Upper lobe of left lung (tissue), 6 donors: ENCODE measurements at regions not wholly inside any gene's neighbourhood (a gene's known extent, or its start where the extent isn't known, plus 50 kb on each side); places are given as distances from the start of the nearest gene placed in this dataset.

ENCODE experiments used
- ATAC-seq, 2 donors: fragments of 200-7000 bp; cut with Tn5 transposase; one replicate each; pipeline ENCODE4 v1.9.1; 2022; ENCODE audit warnings: mild to moderate bottlenecking in 2 of 2, moderate library complexity in 2 of 2; ENCODE audit not compliant: low FRiP score in 2 of 2
- DNase-seq, 2 donors: peaks; one replicate each; pipeline ENCODE4 v3.0.0-alpha.2; 2019 to 2020
- H3K27ac ChIP-seq, 4 donors: fragments of 200-600 bp; sonication (generic); one replicate each; pipeline ENCODE4 v1.5.1; 2016 to 2019
- H3K27me3 ChIP-seq, 4 donors: fragments of 200-600 bp; sonication (generic); one replicate each; pipeline ENCODE4 v1.5.1; 2017 to 2019
- H3K36me3 ChIP-seq, 4 donors: fragments of 200-600 bp; sonication (generic); one replicate each; pipeline ENCODE4 v1.5.1; 2016 to 2019
- H3K4me1 ChIP-seq, 4 donors: fragments of 200-600 bp; sonication (generic); one replicate each; pipeline ENCODE4 v1.5.1; 2018 to 2019
- H3K4me3 ChIP-seq, 4 donors: fragments of 200-600 bp; sonication (generic); one replicate each; pipeline ENCODE4 v1.5.1; 2017 to 2019; ENCODE audit warnings: mild to moderate bottlenecking in 2 of 4, moderate library complexity in 1 of 4
- H3K9me3 ChIP-seq, 4 donors: fragments of 200-600 bp; sonication (generic); one replicate each; pipeline ENCODE4 v1.5.1; 2018 to 2019
- EP300 ChIP-seq, 4 donors: sonication (generic); formaldehyde crosslinking; IDR thresholded peaks; one replicate each; pipeline ENCODE4 v1.5.1; 2017; ENCODE audit warnings: antibody characterized with exemption in 4 of 4, control low read depth in 2 of 4
- POLR2A ChIP-seq, 4 donors: fragments of 450-650 bp; IDR thresholded peaks; one replicate each; pipeline ENCODE4 v1.5.1; 2016 to 2017; ENCODE audit warnings: antibody characterized with exemption in 4 of 4, mild to moderate bottlenecking in 2 of 4
- POLR2AphosphoS5 ChIP-seq, 2 donors: sonication (generic); formaldehyde crosslinking; IDR thresholded peaks; one replicate each; pipeline ENCODE4 v1.5.1; 2017; ENCODE audit warnings: antibody characterized with exemption in 2 of 2
- WGBS, 2 donors: methylation state at CpG; one replicate each; pipeline ENCODE4 v1.1.5; 2017 to 2018; 5-methylcytosine and 5-hydroxymethylcytosine counted together
- TF ChIP-seq, protein P1 (sequence below), 6 experiments: fragments of 450-650 bp in 4 of 6; fragments of 200-600 bp in 2 of 6; sonication (generic) in 2 of 6; IDR thresholded peaks; one replicate each; pipeline ENCODE4 v1.5.1; 2016 to 2019; ENCODE audit warnings: antibody characterized with exemption in 6 of 6
- donor health status: DM: no; HTN: no; CAD: no; lungs with moderate emphysema.
- donor health status: DM: no; HTN: yes; CAD: no; lungs with severe emphysema.

DNA sequence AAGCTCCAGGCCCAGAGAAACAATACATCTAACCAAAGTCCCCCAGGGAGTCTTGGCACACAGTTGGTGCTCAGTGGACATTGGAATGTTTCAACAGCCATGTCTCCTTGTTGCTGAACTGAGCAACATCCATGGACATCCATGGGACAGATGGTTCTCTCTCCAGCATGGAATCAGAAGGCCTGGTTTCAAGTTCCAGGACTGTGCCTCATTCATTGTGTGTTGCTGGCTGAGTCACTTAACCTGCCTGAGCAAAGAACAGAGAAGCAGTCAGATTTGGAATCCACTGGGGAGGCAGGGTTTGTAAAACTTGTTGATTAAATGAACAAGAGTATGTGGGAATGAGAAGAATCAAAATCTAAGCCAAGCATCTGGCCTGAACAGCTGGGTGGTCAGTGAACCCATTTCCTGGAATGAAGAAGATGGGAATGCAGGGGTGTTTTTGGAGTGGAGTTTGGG is 147.9 kb downstream of the CHIC2 start:
- TF ChIP-seq POLR2A (IDR thresholded peaks at IDR 0.05) = no peak
- TF ChIP-seq EP300 (IDR thresholded peaks at IDR 0.05) = no peak
- no peak for TF ChIP-seq POLR2AphosphoS5 (IDR thresholded peaks at IDR 0.05)
- TF ChIP-seq, protein P1, sequence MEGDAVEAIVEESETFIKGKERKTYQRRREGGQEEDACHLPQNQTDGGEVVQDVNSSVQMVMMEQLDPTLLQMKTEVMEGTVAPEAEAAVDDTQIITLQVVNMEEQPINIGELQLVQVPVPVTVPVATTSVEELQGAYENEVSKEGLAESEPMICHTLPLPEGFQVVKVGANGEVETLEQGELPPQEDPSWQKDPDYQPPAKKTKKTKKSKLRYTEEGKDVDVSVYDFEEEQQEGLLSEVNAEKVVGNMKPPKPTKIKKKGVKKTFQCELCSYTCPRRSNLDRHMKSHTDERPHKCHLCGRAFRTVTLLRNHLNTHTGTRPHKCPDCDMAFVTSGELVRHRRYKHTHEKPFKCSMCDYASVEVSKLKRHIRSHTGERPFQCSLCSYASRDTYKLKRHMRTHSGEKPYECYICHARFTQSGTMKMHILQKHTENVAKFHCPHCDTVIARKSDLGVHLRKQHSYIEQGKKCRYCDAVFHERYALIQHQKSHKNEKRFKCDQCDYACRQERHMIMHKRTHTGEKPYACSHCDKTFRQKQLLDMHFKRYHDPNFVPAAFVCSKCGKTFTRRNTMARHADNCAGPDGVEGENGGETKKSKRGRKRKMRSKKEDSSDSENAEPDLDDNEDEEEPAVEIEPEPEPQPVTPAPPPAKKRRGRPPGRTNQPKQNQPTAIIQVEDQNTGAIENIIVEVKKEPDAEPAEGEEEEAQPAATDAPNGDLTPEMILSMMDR (IDR thresholded peaks at IDR 0.05) = no peak
- ATAC-seq = no peak

DNA sequence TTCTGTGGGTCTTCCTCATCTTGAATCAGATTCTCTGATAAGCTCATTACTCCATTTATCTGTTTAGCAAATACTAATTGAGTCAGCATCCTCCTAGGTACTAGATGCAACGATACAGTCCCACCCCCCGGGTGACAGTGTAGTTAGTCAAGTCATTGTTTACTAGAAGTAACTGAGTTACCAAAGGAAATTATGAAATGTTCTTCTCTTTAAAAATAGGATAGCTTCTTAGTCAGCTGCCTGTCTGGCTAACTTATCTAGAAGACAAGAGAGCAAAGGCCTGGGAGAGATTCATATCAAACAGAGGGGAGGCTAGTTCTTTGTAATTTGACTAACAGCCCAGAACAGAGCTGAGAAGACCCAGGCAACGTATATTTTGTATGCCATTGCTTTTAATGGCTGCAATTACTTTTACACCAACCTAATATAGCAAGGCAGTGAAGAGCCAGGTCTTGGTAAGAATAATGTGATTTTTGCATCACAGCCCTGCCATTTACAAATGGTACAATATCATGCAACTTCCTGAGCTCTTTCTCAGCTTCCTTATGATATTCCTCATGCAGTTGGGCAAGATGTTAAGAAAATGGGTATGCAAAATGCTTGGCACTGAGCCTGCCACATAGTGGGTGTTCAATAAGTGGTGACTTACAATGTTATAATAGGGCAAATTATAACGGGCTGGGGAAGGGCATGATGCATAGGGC is 149.9 kb downstream of the CHIC2 start:
- Histone ChIP-seq H3K27ac (peak overlapping the region; percentile 45 to 76 (median 71)), H3K9me3 (no peaks in the 10 kb centered on the region), H3K4me1 (peaks cover 0 to 7% (median 2%) of the 10 kb centered on the region in 4 donors), H3K4me3 (no peak overlapping the region), H3K36me3 (no peaks in the 10 kb centered on the region), H3K27me3 (no peaks in the 10 kb centered on the region)
- TF ChIP-seq, protein P1 (IDR thresholded peaks at IDR 0.05) = no peak
- TF ChIP-seq POLR2AphosphoS5 (IDR thresholded peaks at IDR 0.05) (no peak), EP300 (IDR thresholded peaks at IDR 0.05) (peak in 1 of 4 donors; percentile 9)
- peak in 1 of 2 donors; percentile 72 for DNase-seq
- peak in 1 of 2 donors; percentile 75 for ATAC-seq
- WGBS, 2 donors = 45 to 54% methylated on average over 4 of the region's 4 CpGs

More for the DNA sequence above, 147.9 kb downstream of the CHIC2 start:
- peaks cover 3 to 14% (median 9%) of the 10 kb centered on the region in 4 donors for H3K4me1 ChIP-seq
- H3K27ac ChIP-seq = no peak overlapping the region
- no peaks in the 10 kb centered on the region for H3K36me3 ChIP-seq
- H3K9me3 ChIP-seq = no peaks in the 10 kb centered on the region
- H3K27me3 ChIP-seq = no peaks in the 10 kb centered on the region
- no peak overlapping the region for H3K4me3 ChIP-seq
- no peak for DNase-seq

DNA sequence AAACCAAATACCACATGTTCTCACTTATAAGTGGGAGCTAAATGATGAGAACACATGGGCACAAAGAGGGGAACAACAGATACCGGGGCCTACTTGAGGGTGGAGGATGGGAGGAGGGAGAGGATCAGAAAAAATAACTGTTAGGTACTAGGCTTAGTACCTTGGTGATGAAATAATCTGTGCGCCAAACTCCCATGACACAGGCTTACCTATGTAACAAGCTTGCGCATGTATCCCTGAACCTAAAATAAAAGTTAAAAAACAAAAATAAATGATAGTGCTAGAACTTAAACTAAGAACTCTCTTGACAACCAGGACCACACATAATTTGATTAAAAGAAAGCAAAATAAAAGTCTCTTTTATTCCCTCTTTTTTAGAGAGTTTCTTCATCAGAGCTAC is 150.6 kb downstream of the CHIC2 start:
- no peak for TF ChIP-seq POLR2AphosphoS5 (IDR thresholded peaks at IDR 0.05)
- TF ChIP-seq POLR2A (IDR thresholded peaks at IDR 0.05) = no peak
- DNase-seq (no peak), ATAC-seq (no peak)
- Histone ChIP-seq H3K36me3 (no peaks in the 10 kb centered on the region), H3K4me1 (peaks cover 0 to 13% (median 5%) of the 10 kb centered on the region in 4 donors), H3K27me3 (no peaks in the 10 kb centered on the region), H3K9me3 (no peaks in the 10 kb centered on the region), H3K4me3 (no peak overlapping the region), H3K27ac (peak overlapping the region in 2 of 4 donors; percentile 74 to 76)
- WGBS, 2 donors = 87 to 88% methylated on average over 3 of the region's 3 CpGs

DNA sequence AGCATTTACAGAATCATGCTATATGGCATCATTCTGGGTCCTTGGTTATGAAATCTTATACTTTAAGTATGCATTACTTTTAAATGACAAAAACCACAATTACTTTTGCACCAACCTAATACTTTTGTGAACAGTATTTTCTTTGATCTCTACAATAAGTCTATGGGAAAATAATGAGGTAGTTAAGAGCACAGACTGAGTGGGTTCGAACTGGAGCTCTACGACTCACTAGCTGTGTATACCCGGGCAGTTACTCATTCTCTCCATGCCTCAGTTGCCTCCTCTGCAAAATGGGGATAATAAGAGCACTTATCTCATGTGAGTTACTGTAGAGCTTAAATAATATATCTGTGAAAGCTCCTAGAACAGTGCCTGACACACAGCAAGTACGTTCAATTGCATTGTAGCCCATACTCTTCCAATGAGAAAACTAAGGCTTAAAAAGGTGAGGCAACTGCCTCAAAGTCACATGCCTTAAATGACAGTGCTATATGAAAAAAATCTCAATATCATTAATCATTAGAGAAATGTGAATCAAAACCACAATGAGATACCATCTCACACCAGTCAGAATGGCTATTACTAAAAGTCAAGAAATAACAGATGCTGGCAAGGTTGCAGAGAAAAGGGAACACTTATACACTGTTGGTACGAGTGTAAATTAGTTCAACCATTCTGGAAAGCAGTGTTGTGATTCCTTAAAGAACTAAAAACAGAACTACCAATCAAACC is 151.5 kb downstream of the CHIC2 start:
- Histone ChIP-seq H3K4me1 (peaks cover 0 to 18% (median 9%) of the 10 kb centered on the region in 4 donors), H3K9me3 (no peaks in the 10 kb centered on the region), H3K4me3 (no peak overlapping the region), H3K27me3 (no peaks in the 10 kb centered on the region), H3K27ac (no peak overlapping the region), H3K36me3 (no peaks in the 10 kb centered on the region)
- 90% methylated on average over 5 of the region's 5 CpGs for WGBS, 2 donors
- TF ChIP-seq POLR2AphosphoS5 (IDR thresholded peaks at IDR 0.05) = no peak
- no peak for TF ChIP-seq POLR2A (IDR thresholded peaks at IDR 0.05)
- TF ChIP-seq, protein P1 (IDR thresholded peaks at IDR 0.05) = no peak
- TF ChIP-seq EP300 (IDR thresholded peaks at IDR 0.05) = no peak
- DNase-seq (no peak), ATAC-seq (no peak)

DNA sequence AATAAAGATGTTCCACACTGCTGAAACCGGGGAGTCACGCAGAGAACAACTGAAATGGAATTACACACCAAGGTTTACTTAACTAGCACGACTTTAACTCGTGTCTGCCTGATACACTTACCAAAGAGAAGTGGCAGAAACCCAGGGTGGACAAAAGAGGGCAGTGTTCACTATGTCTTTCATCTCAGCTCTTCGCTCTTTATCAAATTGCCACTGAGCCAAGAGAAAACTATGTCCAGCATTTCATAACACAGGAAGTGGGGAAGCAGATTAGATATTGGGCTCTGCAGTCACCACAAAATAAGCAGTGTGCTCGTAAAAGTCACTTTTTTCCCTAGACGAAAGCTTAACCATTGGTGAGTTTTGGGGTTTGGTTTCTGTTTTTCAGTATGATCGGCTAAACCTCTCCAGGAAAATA is 155.7 kb downstream of the CHIC2 start:
- ATAC-seq = peak; percentile 76 to 94
- DNase-seq = peak in 1 of 2 donors; percentile 40
- Histone ChIP-seq H3K36me3 (no peaks in the 10 kb centered on the region), H3K9me3 (no peaks in the 10 kb centered on the region), H3K4me3 (peak overlapping the region in 1 of 4 donors; percentile 5), H3K27me3 (no peaks in the 10 kb centered on the region), H3K27ac (peak overlapping the region in 1 of 4 donors; percentile 27), H3K4me1 (peaks cover 9 to 23% (median 14%) of the 10 kb centered on the region in 4 donors)
- TF ChIP-seq EP300 (IDR thresholded peaks at IDR 0.05) = no peak
- TF ChIP-seq, protein P1 (IDR thresholded peaks at IDR 0.05) = peak; percentile 24 to 79 (median 70)
- WGBS, 2 donors = 4 to 7% methylated on average over 8 of the region's 8 CpGs
